ENCODE measurements at regions not wholly inside any gene's neighbourhood (a gene's known extent, or its start where the extent isn't known, plus 50 kb on each side); places are given as distances from the start of the nearest gene placed in this dataset.
"Not testable (repeated sequence)": the region's sequence is repeated elsewhere in the genome, so short reads cannot be mapped to it uniquely, and the experiment has no call there.

DNA sequence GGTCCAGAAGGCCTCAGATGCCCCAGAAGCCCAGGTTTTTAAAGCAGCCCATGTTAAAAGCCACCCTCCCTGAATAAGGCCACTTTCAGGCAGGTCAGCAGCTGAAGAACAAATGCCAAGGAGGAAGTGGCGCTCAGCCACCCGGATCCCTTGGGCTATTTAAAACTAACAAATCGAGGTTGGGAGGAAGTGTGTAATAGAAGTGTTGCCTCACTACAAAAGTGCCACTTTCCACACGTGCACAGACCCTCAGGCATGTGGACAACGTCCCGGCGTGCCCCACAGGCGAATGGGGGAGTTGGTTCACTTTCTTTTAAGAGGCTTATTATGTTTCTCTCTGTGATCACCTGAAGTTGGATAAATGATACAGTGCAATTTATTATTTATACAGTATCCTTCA is 173.8 kb upstream of the SALL3 start:
- no peak for DNase-seq

DNA sequence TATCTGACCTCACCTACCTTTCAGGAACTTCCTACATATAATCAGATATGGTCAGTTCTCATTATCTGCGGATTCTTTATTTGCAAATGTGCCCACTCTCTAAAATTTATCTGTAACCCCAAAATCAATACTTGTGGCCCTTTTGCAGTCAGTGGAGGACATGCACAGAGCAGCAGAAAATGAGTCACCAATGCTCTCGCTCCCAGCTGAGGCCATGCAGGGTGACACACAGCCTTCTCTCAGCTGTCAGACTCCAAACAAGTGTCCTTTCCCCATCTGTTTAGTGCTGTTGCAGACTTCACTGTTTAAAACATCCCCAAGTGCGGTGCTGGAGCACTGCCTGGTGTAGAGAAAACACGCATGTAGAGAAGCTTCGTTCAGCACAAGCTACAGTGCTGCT is 171.9 kb upstream of the SALL3 start:
- DNase-seq = no peak

DNA sequence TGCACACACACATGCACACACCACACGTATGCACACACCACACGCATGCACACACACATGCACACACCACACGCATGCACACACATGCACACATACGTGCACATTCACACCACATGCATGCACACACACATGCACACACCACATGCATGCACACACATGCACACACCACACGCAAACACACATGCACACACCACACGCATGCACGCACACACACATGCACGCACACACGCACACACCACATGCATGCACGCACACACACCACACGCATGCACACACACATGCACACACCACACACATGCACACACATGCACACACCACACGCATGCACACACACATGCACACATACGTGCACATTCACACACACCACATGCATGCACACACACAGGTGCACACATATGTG is 169.8 kb upstream of the SALL3 start:
- no peak for DNase-seq

DNA sequence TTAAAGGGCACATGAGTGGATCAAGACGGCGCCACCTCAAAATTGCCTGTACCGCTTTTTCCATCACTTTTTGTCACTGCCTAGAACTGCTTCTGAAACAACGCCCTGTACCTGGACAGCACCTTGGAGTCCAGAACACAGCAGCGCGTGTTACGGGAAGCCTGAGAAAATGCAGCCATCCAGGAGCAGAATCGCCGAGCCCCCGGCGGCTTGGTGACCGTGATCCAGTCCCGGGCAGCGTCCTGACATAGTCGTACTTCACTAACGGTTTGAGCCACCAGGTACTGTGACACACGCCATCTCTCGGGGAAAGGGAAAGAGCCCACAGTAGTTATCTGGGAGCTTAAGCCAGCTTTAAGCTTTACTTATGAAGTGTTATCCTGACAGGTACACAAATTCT is 168.9 kb upstream of the SALL3 start:
- DNase-seq = no peak

DNA sequence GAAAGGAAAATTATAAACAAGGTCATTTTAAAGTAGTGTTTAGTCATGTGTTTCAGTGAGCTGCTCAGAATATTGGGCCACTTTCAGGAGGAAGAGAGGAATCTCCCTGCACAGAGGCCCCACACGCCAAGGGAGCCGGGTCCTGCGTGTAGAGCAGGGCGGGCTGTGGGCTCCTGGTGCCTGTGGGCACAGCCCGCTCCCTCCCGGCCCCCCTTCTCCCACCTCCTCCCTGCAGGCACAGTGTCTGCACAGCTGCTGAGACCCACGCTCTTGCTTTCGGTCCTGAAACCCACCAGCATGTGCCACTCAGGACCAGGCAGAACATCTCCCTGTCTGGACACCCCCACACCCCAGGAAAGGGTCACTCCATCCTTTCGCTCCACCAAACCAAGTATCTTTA is 167.6 kb upstream of the SALL3 start:
- DNase-seq = no peak

DNA sequence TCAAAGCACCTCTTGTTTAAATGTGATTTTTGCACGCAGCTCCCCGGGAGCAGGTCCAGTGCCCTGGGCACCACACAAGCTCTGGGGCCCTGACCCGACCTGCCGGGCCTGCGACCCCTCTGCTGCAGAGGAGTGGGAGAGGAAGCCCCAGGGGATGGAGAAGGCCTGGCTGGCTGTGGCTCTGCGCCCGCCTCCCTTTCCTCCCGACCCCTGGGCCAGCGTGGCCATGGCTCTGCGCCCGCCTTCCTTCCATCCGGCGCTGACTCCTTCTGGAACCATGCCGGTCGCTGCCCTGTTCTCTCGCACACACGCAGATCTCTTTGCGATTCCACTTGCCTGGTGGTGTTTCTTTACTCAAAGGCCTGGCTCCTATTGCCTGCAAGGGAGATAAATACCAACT is 166.5 kb upstream of the SALL3 start:
- no peak for DNase-seq

DNA sequence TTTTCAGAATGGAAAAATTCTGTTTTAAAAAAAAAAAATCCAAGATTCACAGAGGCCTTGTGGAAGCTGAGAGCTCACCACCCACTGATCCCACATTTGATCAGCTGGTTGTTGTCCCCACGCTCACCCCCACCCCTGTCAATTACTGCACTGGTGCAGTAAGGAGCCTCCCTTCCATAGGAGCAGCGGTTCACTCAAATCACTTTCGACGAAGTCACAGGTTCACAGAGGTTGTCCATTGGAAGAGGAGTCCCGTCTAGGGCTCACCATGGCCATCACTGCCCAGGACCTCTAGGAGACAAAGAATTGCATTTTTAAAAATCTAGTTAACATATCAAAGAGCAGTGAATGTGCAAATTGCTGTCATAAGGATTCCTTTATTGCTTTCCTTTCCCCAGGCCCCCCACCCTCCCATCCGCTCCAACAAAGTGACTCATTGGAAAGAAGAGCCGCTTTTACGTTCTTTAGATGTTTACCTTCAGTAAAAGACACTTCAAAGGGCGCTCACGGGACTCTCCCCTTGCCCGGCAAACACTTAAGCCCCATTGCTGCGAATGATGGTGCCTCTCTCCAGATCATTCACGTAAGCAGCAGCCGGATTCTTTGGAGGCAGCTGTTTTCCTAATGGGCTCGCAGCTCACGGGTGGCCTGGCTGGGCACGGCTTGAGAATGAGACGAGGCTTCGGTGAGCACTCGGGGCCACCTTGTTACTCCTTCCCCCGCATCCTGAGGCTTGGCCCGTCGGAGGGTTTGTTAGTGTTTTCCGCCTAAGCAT is 165.5 kb upstream of the SALL3 start:
- no peak for DNase-seq

DNA sequence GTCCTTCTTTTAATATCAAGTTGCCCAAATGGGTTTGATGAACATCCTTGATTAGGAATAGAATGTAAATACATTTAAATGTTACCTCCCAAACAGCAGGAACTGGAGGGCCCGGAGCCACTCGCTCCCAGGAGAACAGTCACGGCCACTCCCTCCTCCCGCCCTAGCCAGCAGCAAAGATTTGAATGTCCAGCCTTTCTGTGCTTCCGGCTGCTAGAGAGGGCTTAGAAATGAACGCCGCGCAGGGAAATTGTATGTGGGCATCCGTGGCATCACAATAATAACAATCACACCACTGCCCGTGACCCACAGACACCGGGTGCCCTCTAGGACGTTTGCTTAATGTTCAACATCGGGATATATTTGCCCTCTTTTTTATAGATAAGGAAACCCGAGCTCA is 164.9 kb upstream of the SALL3 start:
- no peak for DNase-seq

DNA sequence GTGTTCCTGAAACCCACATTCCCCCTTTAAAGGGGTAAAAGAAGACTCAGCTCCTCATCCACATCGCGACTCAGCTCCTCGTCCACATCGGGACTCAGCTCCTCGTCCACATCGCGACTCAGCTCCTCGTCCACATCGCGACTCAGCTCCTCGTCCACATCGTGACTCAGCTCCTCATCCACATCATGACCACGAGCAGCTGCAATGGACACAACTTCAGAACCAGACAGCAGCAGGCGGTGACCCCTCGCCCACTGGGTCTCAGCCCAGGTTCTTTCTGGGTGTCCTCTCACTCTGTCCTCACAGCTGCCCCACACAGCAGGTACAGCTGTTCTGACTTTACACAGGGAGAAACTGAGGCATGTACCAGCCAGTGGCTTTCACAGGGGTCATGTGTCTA is 163.5 kb upstream of the SALL3 start:
- DNase-seq = no peak

DNA sequence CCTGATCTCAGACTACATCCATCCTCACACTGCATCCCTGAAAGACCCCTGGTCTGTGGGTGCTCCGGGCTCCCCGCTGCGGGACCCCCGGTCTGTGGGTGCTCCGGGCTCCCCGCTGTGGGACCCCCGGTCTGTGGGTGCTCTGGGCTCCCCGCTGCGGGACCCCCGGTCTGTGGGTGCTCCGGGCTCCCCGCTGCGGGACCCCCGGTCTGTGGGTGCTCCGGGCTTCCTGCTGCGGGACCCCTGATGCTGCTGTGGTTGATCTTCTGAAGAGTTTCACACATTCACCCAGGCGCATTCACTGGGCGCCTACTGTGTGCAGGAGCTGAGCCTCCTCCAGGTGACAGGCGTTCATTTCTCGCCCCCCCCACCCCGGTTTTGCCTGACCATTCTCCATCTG is 162.7 kb upstream of the SALL3 start:
- no peak for DNase-seq

DNA sequence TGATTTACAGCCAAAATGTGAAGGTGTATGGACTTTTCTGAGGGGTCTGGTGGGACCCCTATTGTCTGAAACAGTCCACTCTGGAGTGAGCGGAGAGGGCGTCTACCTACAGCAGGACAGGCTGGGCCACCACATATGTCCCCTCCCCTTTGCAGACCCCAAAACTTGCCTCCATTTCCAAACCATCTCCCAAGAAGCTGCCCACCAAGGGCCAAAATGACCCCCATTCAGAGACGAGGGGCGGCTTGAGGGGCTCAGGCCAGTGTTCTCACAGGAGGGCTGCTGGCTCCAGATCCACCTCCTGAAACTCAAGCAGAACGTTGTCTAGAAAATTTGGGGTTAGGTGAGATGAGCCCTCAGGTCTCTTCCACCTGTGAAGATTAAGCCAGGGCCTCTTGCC is 161.1 kb upstream of the SALL3 start:
- no peak for DNase-seq

DNA sequence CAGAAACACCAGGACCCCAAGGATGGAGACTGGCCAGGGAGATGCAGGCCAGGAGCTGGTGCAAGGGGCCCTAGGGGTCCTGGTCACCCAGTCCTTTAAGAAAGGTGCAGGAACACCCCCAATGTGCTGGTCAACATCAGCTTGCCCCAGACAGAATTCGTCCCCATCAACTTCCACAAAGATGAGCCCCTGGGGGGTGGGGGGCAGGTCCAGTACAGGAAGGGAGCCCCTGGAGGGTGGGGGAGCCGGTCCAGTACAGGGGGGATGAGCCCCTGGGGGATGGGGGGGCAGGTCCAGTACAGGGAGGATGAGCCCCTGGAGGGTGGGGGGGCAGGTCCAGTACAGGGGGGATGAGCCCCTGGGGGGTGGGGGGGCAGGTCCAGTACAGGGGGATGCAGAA is 160.7 kb upstream of the SALL3 start:
- DNase-seq = no peak

DNA sequence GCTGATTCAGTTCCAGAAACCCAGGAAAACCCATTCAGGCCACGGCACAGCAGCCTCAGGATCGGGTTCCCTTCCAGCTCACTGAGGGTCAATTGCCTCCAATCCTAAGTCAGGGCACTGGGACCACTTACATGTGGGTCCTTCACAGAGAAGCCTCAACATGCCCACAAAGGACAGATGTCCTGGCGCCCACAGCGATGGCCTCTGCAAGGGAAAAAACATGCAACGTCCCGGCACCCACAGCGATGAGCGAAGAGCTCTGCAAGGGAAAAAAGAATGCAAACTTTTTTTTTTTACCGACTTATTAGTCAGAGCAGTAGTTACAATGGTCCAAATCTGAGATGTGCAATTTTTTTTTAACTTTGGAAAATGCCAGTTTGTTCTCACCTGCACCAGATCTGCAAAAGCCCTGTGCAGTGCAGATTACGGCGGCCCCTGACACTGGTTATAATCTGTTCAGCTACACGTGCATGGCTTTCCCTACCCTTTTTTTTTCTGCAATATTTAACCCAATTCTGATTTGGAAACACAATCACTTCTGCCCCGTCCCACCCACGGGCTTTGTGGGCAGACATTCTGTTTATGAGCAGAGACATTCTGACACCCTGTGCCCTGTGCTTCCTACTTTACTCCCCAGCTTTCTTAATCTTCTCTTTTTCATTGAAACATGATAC is 159.3 kb upstream of the SALL3 start:
- DNase-seq = no peak

DNA sequence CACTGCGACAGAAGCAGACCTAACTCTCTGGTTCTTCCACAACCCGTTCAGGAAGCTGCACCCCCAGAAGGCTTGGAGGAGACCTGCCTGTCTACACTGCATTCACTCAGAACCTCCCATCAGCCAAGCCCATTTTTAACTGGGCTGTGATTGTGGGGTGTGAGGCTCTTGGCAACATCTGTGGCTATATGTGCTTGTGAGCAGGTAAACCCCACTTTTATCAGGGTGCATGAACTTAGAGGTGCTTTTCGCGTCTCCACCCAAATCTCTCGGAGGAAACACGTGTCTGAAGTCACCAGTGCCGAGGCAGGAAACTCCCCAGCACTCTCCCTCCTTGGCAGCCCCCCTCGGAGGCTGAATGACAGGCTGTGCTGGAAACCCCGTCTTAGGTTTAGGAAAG is 158.2 kb upstream of the SALL3 start:
- DNase-seq = no peak

DNA sequence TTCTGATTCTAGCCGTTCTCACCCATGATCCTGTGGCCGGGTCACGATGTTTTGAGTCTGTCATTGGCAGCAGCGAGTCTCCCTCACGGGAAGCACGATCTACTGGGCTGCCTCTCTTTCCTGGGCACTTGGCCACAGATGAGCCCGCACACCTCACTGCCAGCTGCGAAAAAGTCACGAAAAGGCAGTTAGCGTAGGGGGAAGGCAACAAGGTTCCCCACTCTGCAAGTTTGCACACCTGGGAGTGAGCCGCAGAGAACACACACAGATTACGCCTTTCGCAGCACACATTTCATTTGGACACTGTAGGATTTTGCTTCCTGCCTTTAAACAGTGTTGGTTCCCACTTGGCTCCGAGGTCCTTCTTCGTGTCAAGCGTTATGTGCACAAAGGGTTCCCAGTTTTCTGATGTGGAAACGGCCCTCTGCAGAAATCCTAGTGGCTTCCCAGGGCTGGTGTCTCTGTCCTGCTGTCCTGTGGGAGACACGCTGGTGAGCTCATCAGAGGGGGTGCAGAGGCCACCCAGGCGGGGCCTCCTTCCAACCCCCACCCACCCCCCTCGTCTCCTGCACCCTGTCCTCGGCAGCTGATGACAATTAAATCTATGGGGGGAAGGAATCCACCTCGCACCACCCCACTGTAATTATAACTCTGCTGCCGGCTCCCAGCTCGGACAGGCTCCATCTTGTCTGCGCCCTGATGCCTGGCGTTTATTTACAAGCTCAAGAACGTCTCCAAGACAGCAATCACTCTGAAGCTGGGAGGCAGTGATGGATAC is 157.3 kb upstream of the SALL3 start:
- DNase-seq = no peak

DNA sequence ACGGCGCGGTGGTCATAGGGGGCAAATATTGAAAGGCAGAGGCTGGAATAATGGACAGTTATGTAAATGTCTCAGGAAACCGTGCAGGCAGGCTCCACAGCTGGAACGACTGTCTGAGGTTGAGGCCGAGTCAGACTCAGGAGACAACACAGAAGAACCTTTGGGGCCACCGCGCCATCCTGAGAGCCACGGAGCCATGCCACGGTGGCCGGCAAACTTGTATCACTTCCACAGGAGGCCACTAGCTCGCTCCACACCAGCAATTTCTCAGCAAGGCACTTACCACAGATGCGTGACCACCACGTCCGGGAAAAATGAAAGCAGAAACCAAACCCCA is 156.7 kb upstream of the SALL3 start:
- DNase-seq = no peak

DNA sequence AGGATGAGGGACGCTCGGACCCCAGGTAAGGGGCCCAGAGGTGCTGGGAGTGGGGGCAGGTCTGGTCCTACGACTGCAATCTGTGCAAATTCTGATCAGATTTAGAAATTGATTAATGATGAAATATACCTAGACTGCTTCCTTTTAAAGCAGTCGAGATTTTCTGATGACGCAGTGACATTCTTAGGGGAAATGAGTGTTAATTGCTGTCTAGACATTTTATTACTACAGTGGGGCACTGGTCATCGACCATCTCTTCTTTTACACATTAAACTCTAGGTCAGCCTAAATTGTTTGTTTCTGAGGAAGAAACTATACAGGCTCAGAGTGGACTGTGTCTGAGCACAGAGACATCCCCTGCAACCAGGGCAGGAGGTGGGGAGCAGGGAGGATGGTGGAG is 154.4 kb upstream of the SALL3 start:
- no peak for DNase-seq

DNA sequence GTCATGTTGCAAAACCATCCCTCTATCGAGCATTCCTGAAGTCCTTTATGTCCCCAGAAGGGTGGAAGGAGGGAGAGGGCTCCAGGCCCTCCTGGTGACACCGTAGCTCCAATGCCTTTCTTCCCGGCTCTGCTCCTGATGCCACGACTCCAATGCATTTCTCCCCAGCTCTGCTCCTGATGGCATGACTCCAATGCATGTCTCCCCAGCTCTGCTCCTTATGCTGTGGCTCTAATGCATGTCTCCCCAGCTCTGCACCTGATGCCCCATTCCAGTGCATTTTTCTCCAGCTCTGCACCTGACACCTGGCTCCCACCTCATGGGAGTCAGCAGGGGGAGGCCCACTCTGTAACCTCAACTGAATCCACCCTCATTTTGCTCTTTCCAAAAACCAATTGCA is 153.0 kb upstream of the SALL3 start:
- no peak for DNase-seq

DNA sequence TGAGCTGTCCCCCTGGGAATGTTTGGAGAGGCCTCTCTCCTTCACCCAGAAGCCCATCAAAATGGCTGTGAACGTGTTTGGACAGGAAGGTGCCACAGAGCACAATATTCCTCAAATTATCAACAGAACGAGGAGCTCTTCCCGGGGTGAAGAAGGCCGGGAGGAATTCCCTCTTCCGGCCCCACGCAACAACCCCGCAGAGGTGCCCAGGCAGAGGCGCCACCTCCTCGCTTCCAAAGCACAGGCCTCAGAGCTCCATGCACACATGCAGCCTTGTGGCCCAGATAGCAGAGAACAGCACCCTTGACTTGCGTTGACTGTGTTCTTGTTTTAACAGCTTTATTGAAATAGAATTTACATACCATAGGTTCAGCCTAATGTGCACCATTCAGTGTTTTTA is 152.5 kb upstream of the SALL3 start:
- no peak for DNase-seq

DNA sequence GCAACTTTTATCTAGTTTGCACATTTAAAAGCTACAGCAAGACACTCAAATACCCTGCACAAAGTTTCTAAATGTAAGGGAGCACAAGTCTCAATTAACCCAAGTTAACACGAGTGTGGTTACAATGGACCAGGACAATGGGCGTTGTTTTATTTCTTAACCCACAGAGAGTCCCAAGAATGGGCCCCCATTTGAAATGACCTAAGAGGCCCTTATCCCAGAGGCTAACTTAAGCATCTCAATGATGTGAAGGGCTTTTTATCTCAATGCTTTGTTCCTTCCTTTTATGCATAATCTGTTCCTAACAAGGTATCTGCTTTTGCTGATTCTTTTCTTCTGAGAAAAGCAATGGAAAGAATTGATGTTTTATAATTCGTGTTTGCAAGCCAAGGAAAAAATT is 151.5 kb upstream of the SALL3 start:
- DNase-seq = no peak

DNA sequence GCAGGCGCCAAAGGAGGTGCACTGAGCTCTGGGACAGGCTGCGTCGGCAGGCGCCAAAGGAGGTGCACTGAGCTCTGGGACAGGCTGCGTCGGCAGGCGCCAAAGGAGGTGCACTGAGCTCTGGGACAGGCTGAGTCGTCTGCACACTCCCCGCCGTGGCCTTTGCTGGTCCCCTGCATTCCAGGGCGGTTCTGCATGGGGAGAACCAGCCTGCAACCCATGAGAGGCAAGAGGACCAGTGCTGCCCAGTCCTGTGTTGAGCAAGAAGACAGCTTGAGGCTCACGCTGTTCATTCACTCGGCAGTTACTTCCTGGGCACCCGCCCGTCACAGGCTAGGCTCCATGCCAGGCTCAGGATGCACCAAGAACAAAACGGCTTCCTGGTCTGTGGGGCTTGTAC is 150.6 kb upstream of the SALL3 start:
- not testable (repeated sequence) for DNase-seq

DNA sequence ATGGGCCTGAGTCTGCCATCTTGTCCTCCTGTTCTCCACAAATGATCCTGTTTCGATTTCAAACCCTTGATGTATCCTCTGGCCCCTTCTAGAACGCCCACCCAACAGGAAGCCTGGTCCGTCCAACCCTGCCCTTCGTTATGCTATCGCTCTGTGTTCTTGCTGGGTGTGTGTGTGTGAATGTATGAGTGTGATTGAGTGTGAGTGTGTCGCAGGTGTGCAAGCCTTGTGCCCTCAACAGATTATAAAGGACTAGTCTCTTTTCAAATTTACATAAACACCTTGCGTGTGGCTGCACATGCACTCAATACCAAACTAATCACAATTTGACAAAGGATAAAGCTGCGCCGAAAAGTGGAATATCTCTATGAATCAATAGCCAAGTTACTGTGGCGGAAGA is 149.5 kb upstream of the SALL3 start:
- DNase-seq = no peak

DNA sequence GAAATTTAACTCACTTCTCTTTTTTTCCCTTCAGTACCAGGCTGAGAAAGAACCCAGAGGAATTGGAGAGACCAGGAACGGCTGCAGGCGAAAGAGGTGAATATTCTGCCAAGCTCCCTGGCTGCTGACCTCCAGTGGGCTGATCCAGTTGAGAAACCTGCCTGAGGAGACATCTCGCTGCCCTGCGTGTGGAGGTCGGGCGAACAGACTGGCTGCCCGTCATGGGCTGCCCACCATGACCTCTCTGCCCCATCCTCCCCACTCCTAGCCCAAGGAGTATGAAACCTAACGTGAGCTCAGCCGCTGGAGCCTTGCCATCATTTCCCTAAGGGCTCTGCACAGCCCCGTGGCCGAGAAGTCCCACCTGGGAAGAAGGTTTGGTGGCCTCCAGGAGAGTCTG is 148.8 kb upstream of the SALL3 start:
- DNase-seq = no peak

DNA sequence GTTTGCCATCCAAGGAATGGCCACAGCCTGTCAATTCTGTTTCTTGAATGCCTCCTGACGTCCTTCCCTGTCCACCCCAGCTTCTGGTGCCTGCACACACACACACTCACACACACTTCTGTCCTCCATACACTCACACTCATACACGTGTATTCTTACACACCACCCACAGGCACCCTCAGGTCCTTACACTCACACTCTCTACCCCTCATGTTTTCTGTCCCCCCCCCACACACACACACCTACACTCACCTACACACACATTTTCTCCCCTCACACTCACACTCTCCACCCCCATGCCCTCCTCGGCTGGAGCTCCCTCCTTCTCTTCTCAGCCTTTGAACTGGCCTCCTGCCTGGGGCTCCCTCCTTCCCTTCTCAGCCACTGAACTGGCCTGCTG is 148.0 kb upstream of the SALL3 start:
- DNase-seq = no peak

All from T-helper 2 cell (primary cell).